HFFc6 (cell line): ENCODE measurements at regions not wholly inside any gene's neighbourhood (a gene's known extent, or its start where the extent isn't known, plus 50 kb on each side); places are given as distances from the start of the nearest gene placed in this dataset.

Experiments used
- DNase-seq: peaks from one replicate; pipeline ENCODE4 v3.0.0-alpha.2; 2018
- H3K27ac Mint-ChIP-seq: 2 replicates; pipeline ENCODE4 v1.8.0; 2020; ENCODE audit warnings: mild to moderate bottlenecking, mixed read lengths
- H3K27me3 Mint-ChIP-seq: 2 replicates; pipeline ENCODE4 v1.8.0; 2021; ENCODE audit warnings: mild to moderate bottlenecking, moderate library complexity, mixed read lengths; ENCODE audit not compliant: insufficient read depth
- H3K36me3 Mint-ChIP-seq: 2 replicates; pipeline ENCODE4 v1.8.0; 2021; ENCODE audit warnings: low read depth, mixed read lengths
- H3K4me1 Mint-ChIP-seq: 2 replicates; pipeline ENCODE4 v1.8.0; 2020; ENCODE audit warnings: low read depth, mixed read lengths
- H3K4me3 Mint-ChIP-seq: 2 replicates; pipeline ENCODE4 v1.8.0; 2020; ENCODE audit warnings: mild to moderate bottlenecking, moderate library complexity, mixed read lengths
- H3K9me3 Mint-ChIP-seq: 2 replicates; pipeline ENCODE4 v1.8.0; 2020; ENCODE audit warnings: mild to moderate bottlenecking, mixed read lengths
- CTCF ChIP-seq: fragments of 200-600 bp; sonication (generic); IDR thresholded peaks from 2 replicates; pipeline ENCODE4 v1.5.0; 2021; ENCODE audit warnings: antibody characterized with exemption, mild to moderate bottlenecking

- Mint-ChIP-seq H3K4me1 (no peaks in the 10 kb centered on the region), H3K36me3 (no peaks in the 10 kb centered on the region; the same call in 1 of the 2 replicates), H3K27me3 (no peaks in the 10 kb centered on the region), H3K4me3 (no peak overlapping the region), H3K9me3 (peaks cover 1% of the 10 kb centered on the region; the same call in 1 of the 2 replicates), H3K27ac (no peak overlapping the region)
- DNase-seq = no peak
- no peak for TF ChIP-seq CTCF
Measured at GRCh38 chr4:152255437-152255836, 280.5 kb downstream of the FBXW7 start.

- H3K27me3 Mint-ChIP-seq = peaks cover 12% of the 10 kb centered on the region
- no peaks in the 10 kb centered on the region for H3K9me3 Mint-ChIP-seq
Measured at GRCh38 chr4:152248347-152248746, 287.5 kb downstream of the FBXW7 start.

GRCh38 chr4:152247271-152247975 lies 288.5 kb downstream of the FBXW7 start:
- peaks cover 18% of the 10 kb centered on the region for H3K4me1 Mint-ChIP-seq
- no peak for DNase-seq
- H3K36me3 Mint-ChIP-seq = no peaks in the 10 kb centered on the region
- H3K27ac Mint-ChIP-seq = no peak overlapping the region
- no peaks in the 10 kb centered on the region for H3K9me3 Mint-ChIP-seq
- no peak overlapping the region for H3K4me3 Mint-ChIP-seq
- peaks cover 12% of the 10 kb centered on the region for H3K27me3 Mint-ChIP-seq
- TF ChIP-seq CTCF = no peak

More at GRCh38 chr4:152248347-152248746, 287.5 kb downstream of the FBXW7 start:
- no peak for TF ChIP-seq CTCF
- Mint-ChIP-seq H3K4me1 (peaks cover 16% of the 10 kb centered on the region), H3K27ac (no peak overlapping the region), H3K4me3 (no peak overlapping the region), H3K36me3 (no peaks in the 10 kb centered on the region)
- DNase-seq = no peak

- peaks cover 12% of the 10 kb centered on the region for H3K27me3 Mint-ChIP-seq
- no peak overlapping the region for H3K4me3 Mint-ChIP-seq
- no peak for DNase-seq
- H3K4me1 Mint-ChIP-seq = peaks cover 18% of the 10 kb centered on the region
- H3K9me3 Mint-ChIP-seq = no peaks in the 10 kb centered on the region
- H3K36me3 Mint-ChIP-seq = no peaks in the 10 kb centered on the region
- no peak overlapping the region for H3K27ac Mint-ChIP-seq
- TF ChIP-seq CTCF = no peak
Measured at GRCh38 chr4:152246659-152247058, 289.2 kb downstream of the FBXW7 start.

GRCh38 chr4:152245680-152246079 lies 290.2 kb downstream of the FBXW7 start:
- Mint-ChIP-seq H3K36me3 (no peaks in the 10 kb centered on the region), H3K9me3 (no peaks in the 10 kb centered on the region), H3K27me3 (peaks cover 12% of the 10 kb centered on the region), H3K27ac (no peak overlapping the region), H3K4me1 (peaks cover 18% of the 10 kb centered on the region), H3K4me3 (no peak overlapping the region)
- no peak for TF ChIP-seq CTCF
- peak; percentile 10 for DNase-seq
